PC-9 (cell line): ENCODE measurements at regions not wholly inside any gene's neighbourhood (a gene's known extent, or its start where the extent isn't known, plus 50 kb on each side); places are given as distances from the start of the nearest gene placed in this dataset.

Source experiments
- CTCF ChIP-seq: fragments of 200-600 bp; sonication (generic); conservative IDR thresholded peaks from 2 replicates; pipeline ENCODE4 v1.6.1; 2017; ENCODE audit warnings: mixed run types, antibody characterized with exemption, mild to moderate bottlenecking, moderate library complexity
- EZH2 ChIP-seq: fragments of 200-600 bp; sonication (generic); IDR thresholded peaks from 2 replicates; pipeline ENCODE4 v1.8.0; 2017; ENCODE audit warnings: antibody characterized with exemption, low read depth

GRCh38 chr5:99865159-99865558 lies 670.0 kb upstream of the FAM174A start:
- no peak for TF ChIP-seq CTCF
- TF ChIP-seq EZH2 = no peak
